ENCODE measurements at regions not wholly inside any gene's neighbourhood (a gene's known extent, or its start where the extent isn't known, plus 50 kb on each side); places are given as distances from the start of the nearest gene placed in this dataset.

- TF ChIP-seq, protein P1, sequence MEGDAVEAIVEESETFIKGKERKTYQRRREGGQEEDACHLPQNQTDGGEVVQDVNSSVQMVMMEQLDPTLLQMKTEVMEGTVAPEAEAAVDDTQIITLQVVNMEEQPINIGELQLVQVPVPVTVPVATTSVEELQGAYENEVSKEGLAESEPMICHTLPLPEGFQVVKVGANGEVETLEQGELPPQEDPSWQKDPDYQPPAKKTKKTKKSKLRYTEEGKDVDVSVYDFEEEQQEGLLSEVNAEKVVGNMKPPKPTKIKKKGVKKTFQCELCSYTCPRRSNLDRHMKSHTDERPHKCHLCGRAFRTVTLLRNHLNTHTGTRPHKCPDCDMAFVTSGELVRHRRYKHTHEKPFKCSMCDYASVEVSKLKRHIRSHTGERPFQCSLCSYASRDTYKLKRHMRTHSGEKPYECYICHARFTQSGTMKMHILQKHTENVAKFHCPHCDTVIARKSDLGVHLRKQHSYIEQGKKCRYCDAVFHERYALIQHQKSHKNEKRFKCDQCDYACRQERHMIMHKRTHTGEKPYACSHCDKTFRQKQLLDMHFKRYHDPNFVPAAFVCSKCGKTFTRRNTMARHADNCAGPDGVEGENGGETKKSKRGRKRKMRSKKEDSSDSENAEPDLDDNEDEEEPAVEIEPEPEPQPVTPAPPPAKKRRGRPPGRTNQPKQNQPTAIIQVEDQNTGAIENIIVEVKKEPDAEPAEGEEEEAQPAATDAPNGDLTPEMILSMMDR (IDR thresholded peaks at IDR 0.05; ENCODE audit: low read depth, low read length) = no peak
- TF ChIP-seq MAX (IDR thresholded peaks at IDR 0.05; ENCODE audit: low read depth, low read length) = no peak
These were observed 157.4 kb upstream of the HMGA2 start for GRCh38 chr12:65666876-65667275.
